Choroid plexus epithelial cell (primary cell): ENCODE measurements at regions not wholly inside any gene's neighbourhood (a gene's known extent, or its start where the extent isn't known, plus 50 kb on each side); places are given as distances from the start of the nearest gene placed in this dataset.

Source experiments
- DNase-seq: peaks from one replicate; pipeline ENCODE4 v3.0.0-alpha.2; 2010; ENCODE audit warnings: low read depth
- H3K4me3 ChIP-seq: 2 replicates; pipeline ENCODE4 v1.5.1; 2011; ENCODE audit warnings: low read depth, mild to moderate bottlenecking, control low read depth, low read length, moderate library complexity
- CTCF ChIP-seq: conservative IDR thresholded peaks from 2 replicates; pipeline ENCODE4 v1.5.1; 2011; ENCODE audit warnings: low read depth, mild to moderate bottlenecking, control low read depth, inconsistent platforms, low read length, moderate library complexity

GRCh38 chr6:152897807-152898399 lies 84.9 kb downstream of the FBXO5 start:
- TF ChIP-seq CTCF = peak; percentile 97
- peak; percentile 71 for DNase-seq
- H3K4me3 ChIP-seq = no peak overlapping the region

- H3K4me3 ChIP-seq = no peak overlapping the region
- no peak for TF ChIP-seq CTCF
- DNase-seq = no peak
Observed at GRCh38 chr6:152904678-152905077, 78.2 kb downstream of the FBXO5 start.

GRCh38 chr6:152905551-152906299 lies 77.1 kb downstream of the FBXO5 start:
- no peak for TF ChIP-seq CTCF
- H3K4me3 ChIP-seq = no peak overlapping the region
- DNase-seq = no peak

- no peak for TF ChIP-seq CTCF
- no peak overlapping the region for H3K4me3 ChIP-seq
- no peak for DNase-seq
Observed at GRCh38 chr6:152909241-152909640, 73.6 kb downstream of the FBXO5 start.

GRCh38 chr6:152916035-152916434 lies 66.8 kb downstream of the FBXO5 start:
- H3K4me3 ChIP-seq = no peak overlapping the region
- no peak for DNase-seq
- TF ChIP-seq CTCF = no peak

- TF ChIP-seq CTCF = no peak
- no peak for DNase-seq
- no peak overlapping the region for H3K4me3 ChIP-seq
Observed at GRCh38 chr6:152918991-152919390, 63.9 kb downstream of the FBXO5 start.

GRCh38 chr6:152920016-152920415 lies 62.8 kb downstream of the FBXO5 start:
- no peak for DNase-seq
- H3K4me3 ChIP-seq = no peak overlapping the region
- TF ChIP-seq CTCF = no peak
